GM23338 (cell line): ENCODE measurements at regions not wholly inside any gene's neighbourhood (a gene's known extent, or its start where the extent isn't known, plus 50 kb on each side); places are given as distances from the start of the nearest gene placed in this dataset.

ENCODE experiments used
- ATAC-seq: fragments of 200-7000 bp; cut with Tn5 transposase; 3 replicates; pipeline ENCODE4 v1.9.1; 2020
- DNase-seq: peaks from one replicate; pipeline ENCODE4 v3.0.0-alpha.2; 2015; ENCODE audit warnings: low spot score
- H2AFZ ChIP-seq: fragments of 200-600 bp; sonication (generic); 2 replicates; pipeline ENCODE4 v1.8.0; 2016; ENCODE audit warnings: antibody characterized with exemption, mild to moderate bottlenecking, moderate library complexity
- H3F3A ChIP-seq: fragments of 200-600 bp; sonication (generic); replicated peaks from 2 replicates; pipeline ENCODE4 v1.8.0; 2017; ENCODE audit warnings: antibody characterized with exemption, mixed run types, low read depth
- H3K27ac ChIP-seq: fragments of 200-600 bp; sonication (generic); 2 replicates; pipeline ENCODE4 v1.6.1; 2016; ENCODE audit warnings: low read depth
- H3K27me3 ChIP-seq: fragments of 200-600 bp; sonication (generic); 2 replicates; pipeline ENCODE4 v1.8.0; 2016; ENCODE audit warnings: mild to moderate bottlenecking, mixed run types, moderate library complexity; ENCODE audit not compliant: insufficient read depth
- H3K36me3 ChIP-seq: fragments of 200-600 bp; sonication (generic); 2 replicates; pipeline ENCODE4 v1.8.0; 2016; ENCODE audit warnings: mild to moderate bottlenecking; ENCODE audit not compliant: insufficient read depth
- H3K4me1 ChIP-seq: fragments of 200-600 bp; sonication (generic); 2 replicates; pipeline ENCODE4 v1.8.0; 2016; ENCODE audit warnings: mild to moderate bottlenecking, moderate library complexity; ENCODE audit not compliant: insufficient read depth
- H3K4me2 ChIP-seq: fragments of 200-600 bp; sonication (generic); 2 replicates; pipeline ENCODE4 v1.7.1; 2017; ENCODE audit warnings: mixed run types
- H3K4me3 ChIP-seq: fragments of 200-600 bp; sonication (generic); 2 replicates; pipeline ENCODE4 v1.6.1; 2016; ENCODE audit warnings: mixed run types
- H3K79me2 ChIP-seq: fragments of 200-600 bp; sonication (generic); replicated peaks from 2 replicates; pipeline ENCODE4 v1.8.0; 2017; ENCODE audit warnings: mild to moderate bottlenecking; ENCODE audit not compliant: insufficient read depth
- H3K9me2 ChIP-seq: fragments of 200-600 bp; sonication (generic); 2 replicates; pipeline ENCODE4 v1.8.0; 2017; ENCODE audit not compliant: insufficient read depth
- H4K20me1 ChIP-seq: fragments of 200-600 bp; sonication (generic); replicated peaks from 2 replicates; pipeline ENCODE4 v1.8.0; 2017; ENCODE audit warnings: mild to moderate bottlenecking; ENCODE audit not compliant: insufficient read depth
- H3K27ac Mint-ChIP-seq: 2 replicates; pipeline ENCODE4 v1.8.0; 2020; ENCODE audit warnings: inconsistent platforms, mild to moderate bottlenecking, moderate library complexity, mixed read lengths
- H3K27me3 Mint-ChIP-seq: 3 replicates; pipeline ENCODE4 v1.8.0; 2022; ENCODE audit warnings: low read depth, mild to moderate bottlenecking, moderate library complexity, mixed read lengths, inconsistent platforms; ENCODE audit not compliant: insufficient read depth, poor library complexity
- H3K36me3 Mint-ChIP-seq: 3 replicates; pipeline ENCODE4 v1.8.0; 2021; ENCODE audit warnings: low read depth, mild to moderate bottlenecking, inconsistent platforms, moderate library complexity, mixed read lengths
- H3K4me1 Mint-ChIP-seq: 3 replicates; pipeline ENCODE4 v1.8.0; 2020; ENCODE audit warnings: mild to moderate bottlenecking, inconsistent platforms, mixed read lengths
- H3K4me3 Mint-ChIP-seq: 3 replicates; pipeline ENCODE4 v1.8.0; 2021; ENCODE audit warnings: moderate library complexity, mild to moderate bottlenecking, inconsistent platforms, mixed read lengths
- H3K9me3 Mint-ChIP-seq: 3 replicates; pipeline ENCODE4 v1.8.0; 2020; ENCODE audit warnings: moderate library complexity, mild to moderate bottlenecking, inconsistent platforms, mixed read lengths
- CREB1 ChIP-seq: fragments of 250-450 bp; sonication (Bioruptor Pico); IDR thresholded peaks from 2 replicates; pipeline ENCODE4 v1.5.0; 2020; ENCODE audit warnings: low read depth, mild to moderate bottlenecking, moderate library complexity
- CTCF ChIP-seq, 2 experiments: fragments of 200-600 bp in 1 of 2; sonication (generic) in 1 of 2; conservative IDR thresholded peaks; 2 replicates each; pipeline versions ENCODE4 v1.5.1 to v1.6.1; 2016 to 2017; ENCODE audit warnings: antibody characterized with exemption in 2 of 2, low read depth in 2 of 2, mild to moderate bottlenecking in 2 of 2, moderate library complexity in 1 of 2
- ETS1 ChIP-seq: IDR thresholded peaks from 2 replicates; pipeline ENCODE4 v1.6.1; 2016; ENCODE audit warnings: antibody characterized with exemption
- EZH2 ChIP-seq: fragments of 200-600 bp; sonication (generic); IDR thresholded peaks from one replicate; pipeline ENCODE4 v1.8.0; 2017; ENCODE audit warnings: antibody characterized with exemption, mild to moderate bottlenecking, low read depth; ENCODE audit not compliant: unreplicated experiment
- EZH2phosphoT487 ChIP-seq: fragments of 200-600 bp; sonication (generic); IDR thresholded peaks from one replicate; pipeline ENCODE4 v1.8.1; 2018; ENCODE audit warnings: antibody characterized with exemption; ENCODE audit not compliant: unreplicated experiment
- JUNB ChIP-seq: IDR thresholded peaks from one replicate; pipeline ENCODE4 v1.6.1; 2016; ENCODE audit warnings: antibody characterized with exemption; ENCODE audit not compliant: unreplicated experiment
- NANOG ChIP-seq: IDR thresholded peaks from 2 replicates; pipeline ENCODE4 v1.6.1; 2016; ENCODE audit warnings: antibody characterized with exemption, borderline replicate concordance
- POLR2AphosphoS5 ChIP-seq: IDR thresholded peaks from 2 replicates; pipeline ENCODE4 v1.6.1; 2016; ENCODE audit warnings: antibody characterized with exemption, low read depth
- REST ChIP-seq: IDR thresholded peaks from one replicate; pipeline ENCODE4 v1.6.1; 2018; ENCODE audit warnings: antibody characterized with exemption; ENCODE audit not compliant: unreplicated experiment
- STAT1 ChIP-seq: IDR thresholded peaks from one replicate; pipeline ENCODE4 v1.6.1; 2016; ENCODE audit warnings: antibody characterized with exemption; ENCODE audit not compliant: unreplicated experiment
- ZNF114 ChIP-seq: fragments of 250-450 bp; sonication (Bioruptor Pico); IDR thresholded peaks from 2 replicates; pipeline ENCODE4 v1.5.0; 2020; ENCODE audit warnings: mild to moderate bottlenecking, moderate library complexity
- ZNF331 ChIP-seq: fragments of 250-450 bp; sonication (Bioruptor Pico); IDR thresholded peaks from 2 replicates; pipeline ENCODE4 v1.5.0; 2020; ENCODE audit warnings: low read depth, mild to moderate bottlenecking, moderate library complexity
- ZNF462 ChIP-seq: fragments of 250-450 bp; sonication (Bioruptor Pico); IDR thresholded peaks from 2 replicates; pipeline ENCODE4 v1.5.0; 2020; ENCODE audit warnings: mild to moderate bottlenecking, moderate library complexity

GRCh38 chr9:30676651-30677050, 1707.8 kb upstream of the ACO1 start:
- TF ChIP-seq ZNF331 (no peak), POLR2AphosphoS5 (no peak), ZNF114 (CRISPR knock-in tag) (no peak), JUNB (no peak), CTCF (conservative IDR thresholded peaks at IDR 0.05; ENCODE audit: low read depth in 2 of 2) (no peak), ETS1 (no peak), STAT1 (no peak), CREB1 (CRISPR knock-in tag) (no peak), EZH2phosphoT487 (no peak), ZNF462 (no peak), EZH2 (no peak), REST (no peak), NANOG (no peak)
- peaks cover 1% of the 10 kb centered on the region for H3K27me3 Mint-ChIP-seq
- H2AFZ ChIP-seq, result no peak overlapping the region
- H3K27me3 ChIP-seq, result no peaks in the 10 kb centered on the region
- H3F3A ChIP-seq, result no peaks in the 10 kb centered on the region
- no peak for DNase-seq
- no peaks in the 10 kb centered on the region for H3K36me3 ChIP-seq
- no peak overlapping the region for H3K27ac ChIP-seq
- no peaks in the 10 kb centered on the region for H4K20me1 ChIP-seq
- no peaks in the 10 kb centered on the region for H3K4me1 ChIP-seq
- H3K4me1 Mint-ChIP-seq, result no peaks in the 10 kb centered on the region
- H3K9me2 ChIP-seq, result peaks cover 7% of the 10 kb centered on the region; the same call in 1 of the 2 replicates
- H3K36me3 Mint-ChIP-seq, result no peaks in the 10 kb centered on the region
- H3K4me2 ChIP-seq, result no peak overlapping the region
- H3K4me3 ChIP-seq, result no peak overlapping the region
- H3K9me3 Mint-ChIP-seq, result 0 out of 3 replicates have a peak, but pooled peaks cover 2% of the 10 kb centered on the region
- 0 out of 2 replicates have a peak overlapping the region, but pooled peaks have one; percentile 9 for H3K27ac Mint-ChIP-seq
- ATAC-seq, result no peak
- no peak overlapping the region for H3K4me3 Mint-ChIP-seq
- H3K79me2 ChIP-seq, result no peaks in the 10 kb centered on the region
